Suppressor macrophage treated with lipopolysaccharide for 1 hour (primary cell): ENCODE measurements at regions not wholly inside any gene's neighbourhood (a gene's known extent, or its start where the extent isn't known, plus 50 kb on each side); places are given as distances from the start of the nearest gene placed in this dataset.

Experiments used
- DNase-seq, 3 donors: peaks; one replicate each; pipeline ENCODE4 v3.0.0-alpha.2; 2020 to 2022

GRCh38 chr11:19661827-19662226 lies 50.8 kb upstream of the NAV2 start:
- no peak for DNase-seq

- no peak for DNase-seq
These were observed 52.6 kb upstream of the NAV2 start for GRCh38 chr11:19660076-19660475.

- no peak for DNase-seq
These were observed 53.1 kb upstream of the NAV2 start for GRCh38 chr11:19659529-19659928.

- DNase-seq = no peak
These were observed 54.3 kb upstream of the NAV2 start for GRCh38 chr11:19658344-19658743.

- no peak for DNase-seq
These were observed 56.5 kb upstream of the NAV2 start for GRCh38 chr11:19656140-19656541.

- no peak for DNase-seq
These were observed 59.8 kb upstream of the NAV2 start for GRCh38 chr11:19652623-19653375.

GRCh38 chr11:19651653-19652052 lies 61.0 kb upstream of the NAV2 start:
- DNase-seq = no peak

GRCh38 chr11:19651028-19651427 lies 61.6 kb upstream of the NAV2 start:
- DNase-seq = no peak

GRCh38 chr11:19650467-19650866 lies 62.2 kb upstream of the NAV2 start:
- DNase-seq = no peak

- no peak for DNase-seq
These were observed 62.9 kb upstream of the NAV2 start for GRCh38 chr11:19649751-19650150.

GRCh38 chr11:19648321-19648720 lies 64.3 kb upstream of the NAV2 start:
- no peak for DNase-seq

GRCh38 chr11:19647816-19648215 lies 64.8 kb upstream of the NAV2 start:
- no peak for DNase-seq

GRCh38 chr11:19646921-19647320 lies 65.7 kb upstream of the NAV2 start:
- DNase-seq = no peak

GRCh38 chr11:19646308-19646707 lies 66.3 kb upstream of the NAV2 start:
- no peak for DNase-seq

GRCh38 chr11:19644316-19644715 lies 68.3 kb upstream of the NAV2 start:
- DNase-seq = no peak

GRCh38 chr11:19642185-19643158 lies 70.2 kb upstream of the NAV2 start:
- no peak for DNase-seq

- no peak for DNase-seq
These were observed 73.0 kb upstream of the NAV2 start for GRCh38 chr11:19639603-19640105.

GRCh38 chr11:19635332-19635731 lies 77.3 kb upstream of the NAV2 start:
- DNase-seq = no peak

- DNase-seq = no peak
These were observed 79.4 kb upstream of the NAV2 start for GRCh38 chr11:19633276-19633675.

GRCh38 chr11:19632499-19632834 lies 80.2 kb upstream of the NAV2 start:
- no peak for DNase-seq

- DNase-seq = no peak
These were observed 80.7 kb upstream of the NAV2 start for GRCh38 chr11:19631712-19632498.

GRCh38 chr11:19628018-19628417 lies 84.6 kb upstream of the NAV2 start:
- peak in 1 of 3 donors; percentile 10 for DNase-seq

GRCh38 chr11:19627566-19627965 lies 85.1 kb upstream of the NAV2 start:
- DNase-seq = no peak
